ENCODE measurements at regions not wholly inside any gene's neighbourhood (a gene's known extent, or its start where the extent isn't known, plus 50 kb on each side); places are given as distances from the start of the nearest gene placed in this dataset.

GRCh38 chr5:108530706-108531105 is 148.8 kb upstream of the FBXL17 start:
- TF ChIP-seq CTCF (conservative IDR thresholded peaks at IDR 0.05; ENCODE audit: low read length), result no peak
- no peak for TF ChIP-seq EZH2phosphoT487 (IDR thresholded peaks at IDR 0.05; ENCODE audit: borderline replicate concordance)

Data from Loucy (cell line).